Type B pancreatic cell (in vitro differentiated cells): ENCODE measurements at regions not wholly inside any gene's neighbourhood (a gene's known extent, or its start where the extent isn't known, plus 50 kb on each side); places are given as distances from the start of the nearest gene placed in this dataset.

Source experiments
- DNase-seq: peaks from one replicate; pipeline ENCODE4 v3.0.0; 2021; ENCODE audit warnings: mixed read lengths; ENCODE audit not compliant: unreplicated experiment; ENCODE audit errors: extremely low spot score
- H3K27ac Mint-ChIP-seq: 2 replicates; pipeline ENCODE4 v1.8.0; 2021; ENCODE audit warnings: mild to moderate bottlenecking, mixed read lengths
- H3K27me3 Mint-ChIP-seq: 2 replicates; pipeline ENCODE4 v1.8.0; 2021; ENCODE audit warnings: mixed read lengths
- H3K36me3 Mint-ChIP-seq: 2 replicates; pipeline ENCODE4 v1.8.0; 2021; ENCODE audit warnings: mixed read lengths
- H3K4me1 Mint-ChIP-seq: one replicate; pipeline ENCODE4 v1.8.0; 2021; ENCODE audit warnings: mixed read lengths; ENCODE audit not compliant: unreplicated experiment
- H3K4me3 Mint-ChIP-seq: 2 replicates; pipeline ENCODE4 v1.8.0; 2021; ENCODE audit warnings: mild to moderate bottlenecking, mixed read lengths
- H3K9me3 Mint-ChIP-seq: 2 replicates; pipeline ENCODE4 v1.8.0; 2021; ENCODE audit warnings: mixed read lengths
- TF ChIP-seq, protein P1 (sequence below): fragments of 200-600 bp; sonication (generic); conservative IDR thresholded peaks from 2 replicates; pipeline ENCODE4 v1.5.0; 2021; ENCODE audit warnings: antibody characterized with exemption, mild to moderate bottlenecking

GRCh38 chr21:35609263-35609662 lies 451.1 kb downstream of the SETD4 start:
- DNase-seq, result no peak
- Mint-ChIP-seq H3K27me3 (peaks cover 7% of the 10 kb centered on the region), H3K4me3 (no peak overlapping the region), H3K27ac (no peak overlapping the region), H3K9me3 (peaks cover 3% of the 10 kb centered on the region), H3K36me3 (no peaks in the 10 kb centered on the region), H3K4me1 (no peaks in the 10 kb centered on the region)
- TF ChIP-seq, protein P1, sequence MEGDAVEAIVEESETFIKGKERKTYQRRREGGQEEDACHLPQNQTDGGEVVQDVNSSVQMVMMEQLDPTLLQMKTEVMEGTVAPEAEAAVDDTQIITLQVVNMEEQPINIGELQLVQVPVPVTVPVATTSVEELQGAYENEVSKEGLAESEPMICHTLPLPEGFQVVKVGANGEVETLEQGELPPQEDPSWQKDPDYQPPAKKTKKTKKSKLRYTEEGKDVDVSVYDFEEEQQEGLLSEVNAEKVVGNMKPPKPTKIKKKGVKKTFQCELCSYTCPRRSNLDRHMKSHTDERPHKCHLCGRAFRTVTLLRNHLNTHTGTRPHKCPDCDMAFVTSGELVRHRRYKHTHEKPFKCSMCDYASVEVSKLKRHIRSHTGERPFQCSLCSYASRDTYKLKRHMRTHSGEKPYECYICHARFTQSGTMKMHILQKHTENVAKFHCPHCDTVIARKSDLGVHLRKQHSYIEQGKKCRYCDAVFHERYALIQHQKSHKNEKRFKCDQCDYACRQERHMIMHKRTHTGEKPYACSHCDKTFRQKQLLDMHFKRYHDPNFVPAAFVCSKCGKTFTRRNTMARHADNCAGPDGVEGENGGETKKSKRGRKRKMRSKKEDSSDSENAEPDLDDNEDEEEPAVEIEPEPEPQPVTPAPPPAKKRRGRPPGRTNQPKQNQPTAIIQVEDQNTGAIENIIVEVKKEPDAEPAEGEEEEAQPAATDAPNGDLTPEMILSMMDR, result no peak

DNA sequence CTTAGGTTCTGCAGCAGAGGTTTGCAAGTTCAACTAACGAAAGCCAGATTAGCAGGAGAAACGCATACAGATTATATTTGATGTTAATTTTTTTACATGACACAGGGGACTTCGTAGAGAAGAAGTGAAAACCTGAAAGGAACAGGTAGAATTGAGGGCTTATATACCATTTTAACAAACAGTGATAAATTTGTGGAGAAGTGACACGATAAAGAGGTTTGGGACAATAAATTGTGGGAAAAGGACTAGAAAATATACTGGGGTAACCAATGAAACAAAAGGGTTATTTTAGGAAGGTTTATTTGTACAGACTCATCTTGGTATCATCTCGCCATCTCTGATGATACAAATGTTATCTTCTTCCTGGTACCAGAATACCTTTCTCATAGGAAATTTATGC lies 452.9 kb downstream of the SETD4 start:
- H3K9me3 Mint-ChIP-seq, result peaks cover 3% of the 10 kb centered on the region
- no peak overlapping the region for H3K27ac Mint-ChIP-seq
- H3K36me3 Mint-ChIP-seq, result no peaks in the 10 kb centered on the region
- TF ChIP-seq, protein P1, result no peak
- H3K27me3 Mint-ChIP-seq, result peaks cover 13% of the 10 kb centered on the region
- no peaks in the 10 kb centered on the region for H3K4me1 Mint-ChIP-seq
- H3K4me3 Mint-ChIP-seq, result no peak overlapping the region
- no peak for DNase-seq

- no peak overlapping the region for H3K27ac Mint-ChIP-seq
- H3K4me3 Mint-ChIP-seq, result no peak overlapping the region
- TF ChIP-seq, protein P1, result no peak
- peaks cover 20% of the 10 kb centered on the region for H3K27me3 Mint-ChIP-seq
- peaks cover 3% of the 10 kb centered on the region for H3K9me3 Mint-ChIP-seq
- H3K4me1 Mint-ChIP-seq, result no peaks in the 10 kb centered on the region
- no peak for DNase-seq
- H3K36me3 Mint-ChIP-seq, result no peaks in the 10 kb centered on the region
These were observed 453.7 kb downstream of the SETD4 start for GRCh38 chr21:35606578-35606977.

DNA sequence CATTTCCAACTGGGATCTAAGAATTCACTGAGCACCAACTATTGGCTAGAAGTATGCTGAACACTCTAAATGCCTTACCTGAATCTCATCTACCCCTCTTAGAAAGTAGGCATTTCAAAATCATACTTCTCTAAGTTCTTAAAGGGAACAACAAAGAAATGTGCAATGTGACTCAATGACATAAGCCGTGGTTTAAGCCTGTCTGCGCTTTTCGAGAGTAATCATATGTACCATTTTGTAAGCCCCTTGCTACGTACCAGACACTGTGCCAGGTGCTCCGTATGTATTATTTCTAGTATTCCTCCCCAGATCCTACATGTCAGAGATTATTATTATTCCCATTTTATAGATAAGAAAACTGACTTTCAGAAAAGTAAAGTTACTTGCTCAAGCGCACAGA lies 454.2 kb downstream of the SETD4 start:
- Mint-ChIP-seq H3K9me3 (peaks cover 3% of the 10 kb centered on the region), H3K36me3 (no peaks in the 10 kb centered on the region), H3K4me1 (no peaks in the 10 kb centered on the region)

GRCh38 chr21:35603494-35603893 lies 456.8 kb downstream of the SETD4 start:
- Mint-ChIP-seq H3K9me3 (peaks cover 3% of the 10 kb centered on the region), H3K4me1 (no peaks in the 10 kb centered on the region), H3K27me3 (peaks cover 20% of the 10 kb centered on the region), H3K27ac (no peak overlapping the region), H3K36me3 (no peaks in the 10 kb centered on the region), H3K4me3 (no peak overlapping the region)
- TF ChIP-seq, protein P1, result no peak
- DNase-seq, result no peak

More for the DNA sequence above, 454.2 kb downstream of the SETD4 start:
- Mint-ChIP-seq H3K27ac (no peak overlapping the region), H3K4me3 (no peak overlapping the region), H3K27me3 (peaks cover 20% of the 10 kb centered on the region)
- TF ChIP-seq, protein P1, result no peak
- DNase-seq, result no peak

- H3K4me1 Mint-ChIP-seq, result no peaks in the 10 kb centered on the region
- H3K36me3 Mint-ChIP-seq, result no peaks in the 10 kb centered on the region
- DNase-seq, result no peak
- TF ChIP-seq, protein P1, result no peak
- H3K9me3 Mint-ChIP-seq, result no peaks in the 10 kb centered on the region
- H3K27me3 Mint-ChIP-seq, result peaks cover 20% of the 10 kb centered on the region
- H3K4me3 Mint-ChIP-seq, result no peak overlapping the region
- no peak overlapping the region for H3K27ac Mint-ChIP-seq
These were observed 457.4 kb downstream of the SETD4 start for GRCh38 chr21:35602811-35603362.
